Fibroblast of peridontal ligament (primary cell): ENCODE measurements at regions not wholly inside any gene's neighbourhood (a gene's known extent, or its start where the extent isn't known, plus 50 kb on each side); places are given as distances from the start of the nearest gene placed in this dataset.

Source experiments
- DNase-seq: peaks from one replicate; pipeline ENCODE4 v3.0.0-alpha.2; 2010; ENCODE audit errors: extremely low read depth

GRCh38 chr2:104318001-104318665 is 535.8 kb upstream of the POU3F3 start:
- DNase-seq, result no peak

- no peak for DNase-seq
These were observed 532.7 kb upstream of the POU3F3 start for GRCh38 chr2:104321116-104321795.

- DNase-seq, result no peak
These were observed 532.0 kb upstream of the POU3F3 start for GRCh38 chr2:104321796-104322349.

- DNase-seq, result no peak
These were observed 521.2 kb upstream of the POU3F3 start for GRCh38 chr2:104332731-104333130.

- no peak for DNase-seq
These were observed 516.0 kb upstream of the POU3F3 start for GRCh38 chr2:104337869-104338268.

- DNase-seq, result no peak
These were observed 513.8 kb upstream of the POU3F3 start for GRCh38 chr2:104340162-104340561.

- no peak for DNase-seq
These were observed 512.8 kb upstream of the POU3F3 start for GRCh38 chr2:104340879-104341828.

GRCh38 chr2:104344306-104344705 is 509.6 kb upstream of the POU3F3 start:
- no peak for DNase-seq

- DNase-seq, result no peak
These were observed 508.9 kb upstream of the POU3F3 start for GRCh38 chr2:104344985-104345384.

- no peak for DNase-seq
These were observed 495.8 kb upstream of the POU3F3 start for GRCh38 chr2:104358122-104358521.

- DNase-seq, result no peak
These were observed 492.5 kb upstream of the POU3F3 start for GRCh38 chr2:104361414-104361813.

GRCh38 chr2:104368089-104368488 is 485.8 kb upstream of the POU3F3 start:
- no peak for DNase-seq

- no peak for DNase-seq
These were observed 482.7 kb upstream of the POU3F3 start for GRCh38 chr2:104371087-104371781.

- no peak for DNase-seq
These were observed 478.7 kb upstream of the POU3F3 start for GRCh38 chr2:104375206-104375605.

- no peak for DNase-seq
These were observed 475.0 kb upstream of the POU3F3 start for GRCh38 chr2:104378853-104379374.

GRCh38 chr2:104384961-104385360 is 469.0 kb upstream of the POU3F3 start:
- no peak for DNase-seq

GRCh38 chr2:104385743-104386142 is 468.2 kb upstream of the POU3F3 start:
- DNase-seq, result no peak

GRCh38 chr2:104388296-104388695 is 465.6 kb upstream of the POU3F3 start:
- DNase-seq, result no peak

- DNase-seq, result no peak
These were observed 451.1 kb upstream of the POU3F3 start for GRCh38 chr2:104402825-104403224.

GRCh38 chr2:104404526-104404925 is 449.4 kb upstream of the POU3F3 start:
- DNase-seq, result no peak

GRCh38 chr2:104405623-104406022 is 448.3 kb upstream of the POU3F3 start:
- DNase-seq, result no peak
